ENCODE measurements at regions not wholly inside any gene's neighbourhood (a gene's known extent, or its start where the extent isn't known, plus 50 kb on each side); places are given as distances from the start of the nearest gene placed in this dataset.

GRCh38 chr11:112366777-112367176 is 106.1 kb upstream of the PLET1 start:
- Histone ChIP-seq H2BK120ac (replicated peaks; ENCODE audit: low read depth, low read length) (no peak overlapping the region), H2BK5ac (ENCODE audit: low read depth, low read length) (no peak overlapping the region), H2BK12ac (ENCODE audit: low read depth, low read length) (no peak overlapping the region), H4K5ac (ENCODE audit: insufficient read length, low read depth, low read length) (no peak overlapping the region), H3K14ac (ENCODE audit: insufficient read length) (no peak overlapping the region), H3K79me1 (ENCODE audit: low read depth, low read length) (no peaks in the 10 kb centered on the region), H2BK20ac (ENCODE audit: low read length) (no peak overlapping the region), H4K20me1 (replicated peaks in 1 of 2; ENCODE audit: control insufficient read depth in 1 of 2, insufficient read depth in 2 of 2, low read length in 2 of 2) (no peaks in the 10 kb centered on the region), H3K36me3 (ENCODE audit: control insufficient read depth in 2 of 4, insufficient read depth in 4 of 4, low read length in 3 of 4) (no peaks in the 10 kb centered on the region), H3K79me2 (ENCODE audit: control insufficient read depth in 1 of 2, insufficient read depth in 2 of 2, low read length in 2 of 2) (no peaks in the 10 kb centered on the region), H3K4me1 (replicated peaks in 1 of 4; ENCODE audit: control insufficient read depth in 3 of 4, insufficient read depth in 4 of 4, low read length in 3 of 4) (peaks cover 0 to 5% (median 2%) of the 10 kb centered on the region in 4 experiments; a peak in 3 of 7 replicates), H3K9me3 (ENCODE audit: insufficient read depth in 2 of 2, low read depth in 1 of 2, low read length in 1 of 2) (no peaks in the 10 kb centered on the region), H3K4me3 (ENCODE audit: extremely low read depth in 1 of 4, insufficient read depth in 2 of 4, low read depth in 3 of 4, low read length in 4 of 4) (no peak overlapping the region), H2BK15ac (ENCODE audit: low read length) (no peak overlapping the region), H2AK5ac (ENCODE audit: low read depth, low read length) (no peak overlapping the region), H3K27me3 (replicated peaks in 1 of 4; ENCODE audit: control insufficient read depth in 3 of 4, extremely low read depth in 1 of 4, insufficient read depth in 3 of 4, low read length in 3 of 4) (no peaks in the 10 kb centered on the region), H4K91ac (replicated peaks; ENCODE audit: insufficient read length, low read length) (no peak overlapping the region), H3K56ac (replicated peaks; ENCODE audit: insufficient read length, low read depth, low read length) (no peak overlapping the region), H3K27ac (ENCODE audit: low read depth, low read length) (no peak overlapping the region), H2AFZ (ENCODE audit: low read length) (no peak overlapping the region), H3K9ac (replicated peaks in 1 of 4; ENCODE audit: extremely low read depth in 1 of 4, low read depth in 3 of 4, low read length in 3 of 4) (no peak overlapping the region), H3K23me2 (ENCODE audit: low read depth, low read length) (no peaks in the 10 kb centered on the region), H3K4me2 (ENCODE audit: insufficient read depth in 1 of 2, low read depth in 2 of 2, low read length in 2 of 2) (no peak overlapping the region), H3K23ac (ENCODE audit: insufficient read length) (no peak overlapping the region), H3K4ac (replicated peaks; ENCODE audit: insufficient read length, low read depth, low read length) (no peak overlapping the region), H3K18ac (ENCODE audit: extremely low read depth, low read length) (no peak overlapping the region), H4K8ac (ENCODE audit: extremely low read depth, insufficient read depth, low read length) (no peak overlapping the region)
- DNase-seq (ENCODE audit: low read depth in 1 of 2, low spot score in 2 of 2) (no peak), FAIRE-seq (no peak)
- WGBS, 2 experiments (ENCODE audit: extremely low coverage in 1 of 2, insufficient coverage in 1 of 2, insufficient read length in 1 of 2, insufficient replicate concordance in 2 of 2, low coverage in 1 of 2, low lambda C conversion rate in 2 of 2, missing lambda C conversion rate in 1 of 2) = 89% methylated on average over 3 of the region's 3 CpGs; no CpG with 5 or more reads in 1 of the 2 experiments
- CTCF ChIA-PET (ENCODE audit: partially characterized antibody) = interaction anchor here (1.0 to 2.3 kb wide), 2 partner anchors 39 to 87 kb away, joined by 3 to 8 read pairs; no protein-coding TSS in a partner anchor
- POLR2A ChIA-PET (ENCODE audit: partially characterized antibody) = no interaction called here
- no peak for TF ChIP-seq SP2 (IDR thresholded peaks at IDR 0.05; ENCODE audit: low read length)
- TF ChIP-seq TAF1 (IDR thresholded peaks at IDR 0.05; ENCODE audit: low read depth, low read length) = no peak
- TF ChIP-seq GABPA (IDR thresholded peaks at IDR 0.05; ENCODE audit: borderline replicate concordance, insufficient read depth, low read length) = no peak
- TF ChIP-seq YY1 (IDR thresholded peaks at IDR 0.05; ENCODE audit: low read depth, low read length) = no peak
- no peak for TF ChIP-seq KDM5A (IDR thresholded peaks at IDR 0.05; ENCODE audit: low read length)
- no peak for TF ChIP-seq SIN3A (conservative IDR thresholded peaks at IDR 0.05 in 1 of 2, IDR thresholded peaks at IDR 0.05 in 1 of 2; ENCODE audit: low read depth in 1 of 2, low read length in 2 of 2)
- TF ChIP-seq CREB1 (IDR thresholded peaks at IDR 0.05) = no peak
- TF ChIP-seq TCF12 (IDR thresholded peaks at IDR 0.05; ENCODE audit: low read depth, low read length) = no peak
- no peak for TF ChIP-seq SAP30 (IDR thresholded peaks at IDR 0.05; ENCODE audit: insufficient read depth, insufficient replicate concordance, low read length)
- no peak for TF ChIP-seq KDM1A (IDR thresholded peaks at IDR 0.05; ENCODE audit: borderline replicate concordance, low read length)
- TF ChIP-seq ZNF274 (IDR thresholded peaks at IDR 0.05; ENCODE audit: borderline replicate concordance, extremely low read depth, low read length) = no peak
- no peak for TF ChIP-seq BRCA1 (IDR thresholded peaks at IDR 0.05; ENCODE audit: low read depth, low read length)
- TF ChIP-seq EP300 (IDR thresholded peaks at IDR 0.05; ENCODE audit: borderline replicate concordance in 1 of 2, low read depth in 2 of 2, low read length in 2 of 2) = no peak
- TF ChIP-seq BCL11A (IDR thresholded peaks at IDR 0.05; ENCODE audit: low read depth in 2 of 2, low read length in 2 of 2) = no peak

Measured in H1 (cell line).